ENCODE measurements at regions not wholly inside any gene's neighbourhood (a gene's known extent, or its start where the extent isn't known, plus 50 kb on each side); places are given as distances from the start of the nearest gene placed in this dataset.

DNA sequence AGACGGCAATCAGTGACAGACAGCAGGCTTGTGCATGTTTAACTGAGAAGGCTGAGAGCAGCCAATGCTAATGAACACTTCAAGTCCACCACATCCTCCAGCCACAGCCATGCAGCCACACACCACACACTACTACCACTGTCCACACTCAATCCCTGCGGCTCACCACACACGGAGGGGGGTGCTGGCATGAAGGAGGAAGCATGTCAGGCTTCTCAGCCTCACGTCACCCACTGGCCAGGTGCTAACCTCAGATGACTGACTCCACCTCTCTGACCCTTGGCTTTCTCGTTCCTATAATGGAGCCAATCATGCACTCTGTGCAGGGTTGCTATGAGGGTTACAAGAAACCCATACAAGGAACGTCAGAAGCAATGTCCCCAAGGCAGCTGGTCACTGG, 165.4 kb upstream of the RNF32 start:
- DNase-seq: no peak

DNA sequence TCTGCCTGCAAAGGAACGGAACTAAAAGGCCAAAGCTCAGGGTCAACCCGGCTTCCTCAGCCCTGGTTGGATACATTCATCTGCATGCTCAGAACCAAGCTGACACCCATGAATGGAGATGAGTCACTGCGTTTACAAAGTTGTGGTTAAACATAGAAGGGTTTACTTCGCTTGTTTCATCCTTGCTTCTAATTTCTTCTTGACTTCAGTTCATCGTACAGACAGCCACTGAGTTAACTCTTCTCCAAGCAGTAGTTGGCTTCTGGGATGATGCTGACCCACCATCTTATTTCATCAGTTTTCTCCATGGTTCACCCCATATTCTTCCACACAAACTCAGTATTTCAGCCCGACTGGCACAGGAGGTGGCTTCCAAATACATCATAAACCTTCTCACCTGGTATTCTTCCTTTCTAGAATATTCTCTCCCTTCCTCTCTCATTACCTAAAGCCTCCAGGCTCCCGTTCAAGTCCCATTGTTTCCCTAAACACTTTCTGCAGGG, 166.3 kb upstream of the RNF32 start:
- no peak for DNase-seq

DNA sequence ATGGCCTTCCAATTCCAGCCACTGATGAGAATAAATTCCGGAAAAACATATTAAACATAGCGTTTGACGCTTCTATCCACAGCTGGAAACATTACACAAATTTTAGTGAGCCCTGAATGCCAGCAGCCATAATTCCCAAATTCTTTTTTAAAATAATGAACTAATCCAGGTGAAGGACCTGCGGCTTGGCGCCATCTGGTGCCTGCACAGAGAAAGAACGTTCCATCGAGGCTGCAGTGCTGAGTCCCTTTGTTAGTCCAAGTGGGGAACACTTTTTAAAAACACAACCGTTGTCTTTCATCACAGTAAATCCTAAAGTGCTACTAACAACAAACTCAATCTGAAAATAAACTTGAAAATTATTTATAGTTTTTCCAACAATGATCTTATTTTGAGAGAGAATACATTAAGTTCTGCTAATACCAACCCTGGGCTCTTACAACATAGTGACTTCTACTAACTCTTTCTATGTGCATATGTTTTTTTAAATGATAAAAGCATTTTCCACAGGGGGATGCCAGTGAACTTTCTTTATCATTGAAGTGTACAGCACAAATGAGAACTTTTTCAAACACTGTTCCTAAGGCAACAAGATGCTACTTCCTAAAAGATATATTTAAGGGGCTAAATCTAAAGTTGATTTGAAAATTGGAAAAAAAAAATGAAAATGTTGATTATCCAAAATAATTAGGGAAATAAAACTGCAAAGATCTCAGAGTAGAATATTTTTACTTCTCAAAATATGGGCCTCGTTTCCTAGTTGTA, 166.9 kb upstream of the RNF32 start:
- peak; percentile 45 for DNase-seq

DNA sequence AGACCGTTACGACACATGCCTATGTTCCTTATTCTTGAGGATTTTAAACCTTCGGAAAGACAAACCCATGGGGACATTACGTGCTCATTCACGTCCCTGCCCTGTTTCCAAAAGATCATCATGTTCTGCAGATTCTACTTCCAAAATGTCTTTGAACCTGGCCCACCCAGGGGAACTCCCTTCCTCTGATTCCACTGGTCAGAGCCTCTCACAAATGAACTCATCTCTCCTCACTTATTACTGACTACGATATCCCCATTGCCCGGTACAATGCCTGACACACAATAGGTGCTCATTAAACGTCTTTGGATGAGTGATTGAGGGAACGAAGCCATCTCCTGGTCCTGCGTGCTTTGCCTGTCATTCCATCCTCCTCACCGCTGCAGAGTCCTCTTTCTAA, 168.3 kb upstream of the RNF32 start:
- DNase-seq: no peak

- no peak for DNase-seq
These were observed 169.9 kb upstream of the RNF32 start for GRCh38 chr7:156470399-156471320.

DNA sequence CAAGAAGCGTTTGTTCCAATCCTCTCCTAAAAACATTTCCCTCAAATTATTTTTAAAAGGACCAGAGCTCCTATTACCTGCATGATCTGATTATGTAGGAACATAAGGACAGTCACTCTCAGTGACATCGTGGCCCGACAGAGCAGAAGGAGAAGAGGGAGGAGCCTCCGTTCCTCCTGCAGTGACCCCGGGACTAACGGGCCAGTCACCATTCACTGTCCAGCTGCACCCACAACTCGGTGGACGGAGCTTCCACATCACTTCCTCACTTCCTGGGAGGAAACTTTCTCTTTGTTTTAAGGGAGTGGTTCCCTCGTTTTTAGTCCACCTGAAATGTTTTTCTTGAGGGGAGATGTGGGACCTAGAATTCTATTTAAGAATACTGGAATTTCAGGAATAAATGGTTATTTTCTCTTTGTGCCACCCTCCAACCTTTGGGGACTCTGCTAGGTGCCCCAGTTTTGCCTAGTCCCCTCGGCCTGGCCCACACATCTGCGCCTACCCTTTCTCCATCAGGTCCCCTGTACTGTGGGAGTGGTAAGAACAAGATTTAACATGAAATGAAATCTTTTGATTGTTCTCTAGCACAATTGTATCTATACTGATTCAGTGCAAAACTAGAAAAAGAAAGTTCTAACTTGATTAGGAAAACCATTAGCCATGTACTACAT, 173.5 kb upstream of the RNF32 start:
- DNase-seq: no peak

- DNase-seq: no peak
These were observed 174.3 kb upstream of the RNF32 start for GRCh38 chr7:156466272-156466671.

GRCh38 chr7:156465186-156465585, 175.4 kb upstream of the RNF32 start:
- DNase-seq: no peak

GRCh38 chr7:156464339-156464738, 176.2 kb upstream of the RNF32 start:
- DNase-seq: no peak

DNA sequence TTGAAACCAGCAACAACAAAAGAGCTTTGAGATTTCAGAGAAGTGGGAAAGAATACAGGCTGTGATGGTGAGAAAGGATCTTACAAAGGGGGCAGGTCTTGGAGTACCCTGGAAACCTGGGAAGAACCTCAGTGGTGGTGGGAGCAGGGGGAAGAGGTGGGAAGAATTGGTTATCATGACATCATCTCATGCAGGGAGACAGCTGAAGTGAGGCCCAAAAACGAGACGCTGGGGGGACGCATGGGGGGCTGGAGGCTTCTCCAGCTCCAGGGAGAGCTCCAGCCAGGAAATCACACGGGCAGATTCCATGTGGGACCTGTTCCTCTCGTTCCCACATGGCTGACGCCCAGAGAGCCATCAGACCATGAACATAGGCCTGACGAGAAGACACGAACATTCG, 177.3 kb upstream of the RNF32 start:
- DNase-seq: no peak

DNA sequence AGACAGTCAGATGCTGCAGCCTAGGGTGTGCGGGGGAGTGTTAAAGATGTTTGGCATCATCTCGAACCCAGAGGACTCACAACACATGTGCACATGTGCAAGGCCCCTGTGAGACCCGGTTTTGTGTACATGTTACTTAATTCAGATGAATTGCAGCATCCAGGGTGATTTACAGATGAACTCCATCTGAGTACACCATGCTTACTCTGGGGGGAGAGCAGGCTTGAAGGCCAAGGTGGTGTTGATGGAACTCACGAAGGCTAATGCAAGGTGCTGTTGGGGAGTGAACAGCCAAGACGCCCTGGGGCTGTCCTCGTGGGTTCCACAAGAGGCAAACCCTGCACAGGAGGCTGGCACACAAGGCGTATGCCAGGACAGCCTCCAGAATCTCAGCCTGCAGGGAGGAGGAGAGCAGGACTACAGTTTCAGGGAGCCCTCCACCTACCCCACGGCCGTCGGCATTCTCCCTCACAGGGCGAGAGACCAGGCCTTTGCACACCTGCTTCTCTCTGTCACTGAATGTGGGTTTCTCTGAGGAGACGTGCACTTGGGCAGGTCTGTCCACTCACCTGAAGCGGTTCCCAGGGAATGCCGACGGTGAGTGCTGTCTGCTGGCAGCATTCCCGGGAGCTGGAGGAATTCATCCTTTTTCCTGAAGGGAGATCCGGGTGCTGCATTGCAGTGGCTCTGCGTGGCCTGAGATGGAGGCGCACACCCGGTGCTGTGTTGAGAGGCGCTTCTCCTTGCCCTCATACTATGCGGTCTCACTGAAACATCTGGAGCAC, 178.5 kb upstream of the RNF32 start:
- no peak for DNase-seq

DNA sequence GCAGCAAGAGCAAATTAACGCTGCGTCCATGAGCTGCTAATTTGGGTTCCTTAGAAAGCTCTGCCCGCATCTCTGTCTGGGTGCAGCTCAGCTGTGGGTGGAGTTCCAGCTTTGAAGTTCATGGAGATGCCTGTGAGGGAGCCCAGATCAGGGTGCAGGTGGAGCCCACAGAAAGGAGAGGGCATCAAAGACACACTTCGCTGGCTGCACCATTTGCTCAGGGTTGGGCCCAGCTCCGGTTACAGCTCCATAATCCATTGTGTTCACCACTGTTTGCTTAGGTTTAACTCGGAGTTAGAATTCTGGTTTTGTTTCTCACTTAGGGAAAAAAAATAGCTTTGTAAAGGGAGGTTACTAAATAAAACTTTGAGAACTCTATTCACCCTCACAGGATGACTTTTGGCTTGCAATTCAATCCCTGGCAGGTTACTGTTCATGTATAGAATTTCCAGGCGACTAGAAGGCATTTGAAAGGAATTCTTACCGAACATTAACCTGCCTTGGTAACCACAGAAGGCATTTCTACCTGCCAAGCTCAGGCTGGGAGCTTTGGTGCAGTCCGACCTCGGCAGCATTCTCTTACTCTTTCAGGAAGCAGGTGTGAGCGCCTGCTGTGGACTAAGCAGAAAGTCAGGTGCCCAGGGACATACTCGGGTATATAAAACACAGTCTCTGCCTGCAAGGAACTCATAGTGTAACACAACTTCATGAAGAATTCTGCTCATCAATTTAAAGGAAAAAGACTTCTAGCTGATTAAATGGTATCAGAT, 179.5 kb upstream of the RNF32 start:
- DNase-seq: no peak

DNA sequence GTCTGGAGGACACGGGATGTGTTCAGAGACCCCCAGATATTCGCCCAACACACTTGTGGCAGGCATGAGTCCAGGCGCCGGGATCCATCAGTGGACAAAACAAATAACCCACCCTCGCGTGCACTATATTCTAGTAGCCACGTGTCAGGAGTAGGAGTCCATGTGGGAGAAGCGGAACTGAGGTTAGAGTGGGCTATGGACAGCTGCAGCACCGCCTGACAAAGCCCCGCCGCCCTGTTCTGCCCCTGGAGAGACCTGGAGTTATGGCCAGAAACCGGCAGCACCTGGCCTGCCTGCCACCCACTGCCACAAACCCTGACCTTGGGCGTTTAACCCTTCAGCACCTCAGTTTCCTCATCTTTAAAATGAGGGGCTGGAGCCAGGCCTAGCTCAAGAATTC, 181.0 kb upstream of the RNF32 start:
- DNase-seq: no peak

- no peak for DNase-seq
These were observed 181.5 kb upstream of the RNF32 start for GRCh38 chr7:156459067-156459466.

DNA sequence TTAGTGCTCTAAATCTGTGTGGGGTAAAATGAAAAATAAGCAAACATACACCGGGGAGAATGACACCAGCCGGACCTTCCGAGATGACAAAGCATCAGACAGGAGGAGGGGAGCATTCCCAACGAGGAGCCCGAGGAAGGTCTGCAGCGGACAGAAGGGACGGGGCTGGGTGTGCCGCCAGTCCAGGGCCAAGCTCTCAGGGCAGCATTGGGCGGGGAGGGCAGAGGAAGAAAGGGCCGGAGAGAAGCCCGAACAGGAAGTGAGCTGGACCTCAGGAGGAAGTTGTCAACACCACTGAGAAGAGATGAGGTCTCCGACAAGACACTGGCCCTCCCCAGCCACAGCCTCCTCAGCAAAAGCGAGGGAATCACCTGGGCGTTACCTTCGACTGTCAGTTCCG, 182.6 kb upstream of the RNF32 start:
- DNase-seq: no peak

DNA sequence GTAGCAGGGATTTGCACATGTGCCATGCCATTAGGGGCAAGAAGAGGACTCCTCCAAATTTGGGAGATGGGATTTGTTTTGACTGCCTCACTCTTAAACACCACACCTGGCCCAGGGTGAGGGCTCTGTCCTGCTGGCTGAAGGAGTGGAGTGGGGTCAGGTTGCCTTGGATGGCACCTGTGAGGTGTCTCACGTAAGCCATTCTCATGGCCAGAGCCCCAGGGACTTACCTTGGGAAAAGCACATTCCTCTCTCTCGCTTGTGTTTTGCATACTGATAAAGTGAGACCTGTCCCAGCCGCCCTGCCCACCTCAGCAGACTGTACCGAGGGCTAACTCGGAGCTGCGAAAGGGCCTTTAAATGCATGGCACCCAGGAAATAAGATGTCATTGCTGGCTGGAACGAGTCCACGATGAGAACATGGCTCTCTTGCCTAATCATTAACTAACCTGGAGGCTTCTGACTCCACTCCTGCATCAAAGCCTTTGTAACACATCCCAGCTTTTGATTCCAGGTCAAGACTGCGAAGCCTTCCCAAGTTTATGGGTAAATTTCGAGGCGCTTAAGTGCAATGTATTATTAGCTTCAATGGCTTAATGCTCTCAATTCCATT, 184.0 kb upstream of the RNF32 start:
- no peak for DNase-seq

GRCh38 chr7:156456032-156456431, 184.5 kb upstream of the RNF32 start:
- DNase-seq: no peak

- DNase-seq: no peak
These were observed 190.1 kb upstream of the RNF32 start for GRCh38 chr7:156450473-156450872.

- DNase-seq: no peak
These were observed 191.7 kb upstream of the RNF32 start for GRCh38 chr7:156448918-156449317.

GRCh38 chr7:156446990-156447389, 193.6 kb upstream of the RNF32 start:
- DNase-seq: no peak

- DNase-seq: no peak
These were observed 194.4 kb upstream of the RNF32 start for GRCh38 chr7:156445997-156446761.
